GM21447 (cell line): ENCODE measurements at regions not wholly inside any gene's neighbourhood (a gene's known extent, or its start where the extent isn't known, plus 50 kb on each side); places are given as distances from the start of the nearest gene placed in this dataset.

Source experiments
- ATAC-seq: cut with Tn5 transposase; IDR thresholded peaks from one replicate; pipeline ENCODE4 v1.9.1; 2021; ENCODE audit not compliant: unreplicated experiment

DNA sequence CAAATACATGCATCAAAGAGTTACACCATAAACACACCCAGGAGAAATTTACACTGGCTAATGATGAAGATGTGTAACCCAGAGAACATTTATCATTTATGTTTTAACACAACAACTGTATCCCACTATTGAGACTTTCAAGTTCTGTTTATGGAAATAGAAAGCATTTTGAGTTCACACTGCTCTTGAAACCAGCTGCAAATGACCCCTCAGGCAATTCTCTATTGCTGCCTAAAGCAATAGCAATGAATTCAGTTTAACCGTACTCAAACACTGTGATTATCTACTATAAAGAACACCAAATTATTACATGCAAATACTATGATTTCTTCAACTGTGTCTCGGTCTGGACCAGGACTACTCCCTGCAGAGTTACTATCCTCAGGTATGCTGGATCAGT, 452.7 kb upstream of the NRXN1 start:
- no peak for ATAC-seq

DNA sequence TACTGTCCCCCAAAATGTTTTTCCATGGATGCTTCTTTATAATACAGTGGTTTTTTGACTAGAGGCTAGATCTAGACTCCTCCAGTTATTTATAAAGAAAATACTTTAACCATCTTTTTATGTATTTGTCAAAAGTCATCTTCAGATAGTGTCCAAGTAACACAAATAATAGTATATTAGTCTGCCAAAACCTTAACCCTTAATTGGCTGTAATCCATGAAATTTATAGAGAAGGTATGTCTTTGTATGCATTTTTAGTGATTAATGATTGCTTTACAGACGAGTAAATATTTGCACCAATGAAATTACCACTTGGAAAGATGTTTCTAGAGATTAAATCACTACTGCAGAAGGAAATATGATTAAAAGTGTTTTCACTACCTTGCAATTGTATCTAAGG, 451.8 kb upstream of the NRXN1 start:
- ATAC-seq, result no peak

DNA sequence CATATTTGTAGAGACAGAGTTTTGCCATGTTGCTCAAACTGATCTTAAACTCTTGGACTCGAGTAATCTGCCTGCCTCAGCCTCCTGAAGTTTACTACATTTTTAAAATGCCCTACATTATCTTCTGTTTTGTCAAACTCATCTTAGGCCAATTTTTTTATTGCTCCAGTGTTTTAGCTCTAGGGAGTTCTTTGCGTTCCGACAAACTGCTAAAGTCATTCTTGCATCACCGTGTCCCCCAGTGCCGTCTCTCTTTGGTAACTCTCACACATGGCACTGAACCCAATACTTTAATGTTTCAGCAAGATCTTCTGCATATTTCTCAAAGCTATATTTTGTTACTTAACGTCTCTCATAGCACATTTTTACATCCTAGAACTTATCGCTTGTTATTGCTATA, 440.9 kb upstream of the NRXN1 start:
- no peak for ATAC-seq

DNA sequence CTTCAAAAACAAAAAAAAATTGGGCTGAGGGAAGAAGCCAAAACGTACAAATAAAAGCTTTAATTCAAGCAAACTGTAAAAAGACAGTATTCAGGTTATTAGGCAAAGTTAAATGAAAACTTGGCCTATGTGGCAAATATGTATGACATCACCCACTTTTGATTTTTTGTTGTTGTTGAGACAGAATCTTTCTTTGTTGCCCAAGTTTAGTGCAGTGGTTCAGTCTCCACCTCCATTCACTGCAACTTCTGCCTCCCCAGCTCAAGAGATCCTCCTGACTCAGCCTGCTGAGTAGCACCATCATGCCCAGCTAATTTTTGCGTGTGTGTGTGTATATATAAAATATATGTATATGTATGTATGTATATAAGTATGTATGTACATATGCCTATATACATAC, 440.4 kb upstream of the NRXN1 start:
- no peak for ATAC-seq

DNA sequence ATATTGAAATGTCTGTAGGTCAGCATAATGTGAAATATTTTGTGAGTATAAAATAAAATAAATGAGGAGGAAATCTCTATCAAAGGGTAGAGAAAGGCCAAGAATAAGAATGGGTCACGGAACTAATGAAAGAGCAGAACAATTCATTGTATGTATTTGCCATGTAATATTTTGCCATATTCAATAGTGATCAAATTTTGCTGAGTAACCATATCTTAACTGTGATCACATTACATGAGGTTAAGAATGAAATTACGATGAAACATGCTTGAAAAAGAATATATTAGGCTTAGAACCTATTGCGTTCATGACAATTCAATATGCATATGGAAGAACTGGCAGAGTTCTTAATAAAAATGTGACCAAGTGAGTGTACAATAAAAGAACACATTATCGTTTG, 437.2 kb upstream of the NRXN1 start:
- no peak for ATAC-seq

DNA sequence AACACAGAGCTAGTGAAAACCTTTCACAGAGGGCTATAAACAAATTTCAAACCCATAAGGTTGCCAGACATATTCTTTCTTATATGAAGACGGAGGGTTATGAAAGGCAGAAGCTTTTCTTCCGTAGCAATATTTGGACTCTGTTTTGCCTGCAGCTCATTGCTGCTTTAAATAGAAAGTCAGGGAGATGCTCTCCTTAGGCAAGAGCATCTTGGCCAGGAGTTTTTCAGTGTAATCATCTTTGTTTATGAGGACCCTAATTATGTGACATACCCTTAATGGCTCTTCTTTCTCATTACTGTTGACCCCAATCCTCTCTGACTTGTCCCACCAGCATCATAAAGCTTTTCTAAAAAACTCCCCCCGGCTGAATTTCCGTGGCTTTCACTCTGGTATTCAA, 433.4 kb upstream of the NRXN1 start:
- no peak for ATAC-seq

DNA sequence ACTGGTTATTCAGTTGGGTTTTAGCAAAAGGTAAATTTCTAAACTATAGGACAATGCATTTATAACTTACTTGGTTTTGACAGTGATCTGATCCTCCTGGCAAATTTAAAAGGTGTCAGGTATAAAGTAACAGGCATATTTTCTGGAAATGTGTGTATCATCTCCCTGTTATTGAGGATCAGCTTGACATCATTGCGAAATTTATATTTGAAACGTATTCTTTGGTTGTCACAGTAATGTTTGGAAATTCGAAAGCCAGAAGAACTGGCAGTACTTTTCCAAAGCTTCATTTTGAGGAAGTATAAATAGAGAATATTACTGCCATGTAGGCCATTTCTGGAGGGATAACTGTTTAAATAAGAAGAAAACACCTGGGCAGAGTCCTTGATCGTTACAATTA, 422.2 kb upstream of the NRXN1 start:
- no peak for ATAC-seq

DNA sequence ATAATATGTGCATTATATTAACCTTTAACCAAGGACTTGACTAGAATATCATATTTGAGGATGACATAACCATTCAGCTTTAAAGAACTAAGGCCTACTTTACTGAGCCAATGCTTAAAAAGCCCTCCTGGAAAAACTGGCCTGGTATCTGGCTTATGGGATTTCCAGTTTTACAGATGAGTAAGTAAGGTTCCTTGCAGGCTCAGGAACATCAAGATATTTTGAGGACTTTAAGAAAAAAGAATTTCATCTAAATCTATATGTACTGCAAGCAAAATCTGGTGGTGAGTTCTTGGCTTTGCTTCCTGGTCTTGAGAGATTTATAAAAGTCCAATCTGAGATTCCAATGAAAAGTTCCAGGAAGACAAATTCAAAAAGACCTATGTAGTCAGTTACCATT, 417.0 kb upstream of the NRXN1 start:
- no peak for ATAC-seq

DNA sequence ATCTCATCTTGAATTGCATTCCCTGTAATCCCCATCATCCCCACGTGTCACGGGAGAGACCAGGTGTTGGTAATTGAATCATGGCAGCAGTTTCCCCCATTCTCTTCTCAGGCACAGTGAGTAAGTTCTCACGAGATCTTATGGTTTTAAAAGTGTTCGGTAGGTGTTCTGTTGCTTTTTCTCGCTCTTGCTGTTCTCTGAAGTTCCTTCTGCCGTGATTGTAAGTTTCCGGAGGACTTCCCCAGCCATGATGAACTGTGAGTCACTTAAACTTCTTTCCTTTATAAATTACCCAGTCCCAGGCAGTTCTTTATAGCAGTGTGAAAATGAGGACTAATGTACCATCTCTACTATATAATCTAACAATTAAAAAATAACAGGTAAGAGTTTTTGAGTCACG, 409.9 kb upstream of the NRXN1 start:
- ATAC-seq, result no peak

DNA sequence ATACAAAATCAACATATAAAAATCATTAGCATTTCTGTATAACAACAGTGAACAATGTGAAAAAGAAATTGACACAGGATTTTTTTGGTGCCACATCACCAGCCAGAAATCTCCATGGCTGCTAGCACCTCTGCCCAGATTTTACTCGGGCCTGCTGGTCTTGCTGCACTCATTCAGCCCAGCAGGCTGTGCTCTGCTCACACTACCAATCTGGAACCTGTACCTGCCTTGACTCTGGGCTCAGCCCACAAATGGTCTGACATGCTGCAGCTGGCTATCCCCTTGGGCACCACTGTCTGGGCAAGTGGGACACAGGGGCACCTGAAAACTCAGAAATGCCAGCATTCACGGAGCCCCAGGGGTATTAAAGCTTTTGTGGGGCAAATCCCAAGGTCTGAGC, 392.5 kb upstream of the NRXN1 start:
- ATAC-seq, result no peak

DNA sequence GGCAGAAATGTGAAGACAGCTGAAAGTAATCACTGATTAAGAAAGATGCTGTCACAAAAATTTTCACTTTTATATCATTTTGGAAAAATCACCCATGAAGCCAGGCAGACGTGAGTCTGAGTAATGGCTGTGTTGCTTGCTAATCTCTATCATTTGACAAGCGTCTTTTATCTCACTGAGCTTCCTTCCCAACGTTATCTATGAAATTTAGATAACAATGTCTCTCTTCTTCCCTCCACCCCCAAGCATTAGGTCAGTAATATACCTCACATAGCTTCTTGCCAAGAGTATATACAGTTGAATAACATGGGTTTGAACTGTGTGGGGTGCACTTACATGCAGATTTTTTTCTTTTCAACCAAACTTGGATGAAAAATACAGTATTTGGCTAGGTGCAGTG, 388.6 kb upstream of the NRXN1 start:
- ATAC-seq, result no peak

DNA sequence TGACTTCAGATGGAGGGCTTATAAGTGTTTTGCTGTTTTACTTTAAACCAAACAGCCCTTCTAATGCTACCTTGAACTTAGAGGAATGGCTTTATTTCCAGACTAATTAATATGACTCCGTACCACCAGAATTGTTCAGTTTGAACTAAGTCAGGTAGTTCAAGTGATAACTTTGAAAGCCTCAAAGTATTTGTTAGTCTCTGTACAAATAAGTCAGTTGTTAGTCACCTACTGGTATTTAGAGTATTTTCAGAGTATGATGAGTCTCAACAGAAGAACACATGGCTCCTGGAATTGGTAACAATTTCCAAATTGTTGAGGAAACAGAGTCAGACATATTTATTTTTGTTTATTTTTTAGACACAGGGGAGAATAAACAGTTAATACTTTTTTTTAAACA, 381.8 kb upstream of the NRXN1 start:
- no peak for ATAC-seq

DNA sequence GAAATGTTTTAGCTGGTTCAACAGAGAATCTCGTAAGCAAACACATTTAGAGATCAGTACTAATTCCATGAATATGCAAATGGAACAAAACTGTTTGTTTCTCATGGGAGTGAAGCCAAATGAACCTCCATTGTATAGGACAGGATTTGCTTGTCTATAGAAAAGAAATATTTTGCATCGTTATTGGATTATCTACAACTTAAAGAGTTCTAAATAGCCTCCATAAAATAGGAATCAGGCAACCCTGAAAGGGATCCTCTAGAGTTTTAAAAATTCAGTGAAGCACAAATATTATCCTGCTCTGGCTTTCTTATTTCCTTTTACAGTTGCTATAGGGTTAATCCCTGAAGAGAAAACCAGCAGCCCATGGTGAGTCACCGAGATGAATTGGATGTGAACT, 378.4 kb upstream of the NRXN1 start:
- no peak for ATAC-seq

DNA sequence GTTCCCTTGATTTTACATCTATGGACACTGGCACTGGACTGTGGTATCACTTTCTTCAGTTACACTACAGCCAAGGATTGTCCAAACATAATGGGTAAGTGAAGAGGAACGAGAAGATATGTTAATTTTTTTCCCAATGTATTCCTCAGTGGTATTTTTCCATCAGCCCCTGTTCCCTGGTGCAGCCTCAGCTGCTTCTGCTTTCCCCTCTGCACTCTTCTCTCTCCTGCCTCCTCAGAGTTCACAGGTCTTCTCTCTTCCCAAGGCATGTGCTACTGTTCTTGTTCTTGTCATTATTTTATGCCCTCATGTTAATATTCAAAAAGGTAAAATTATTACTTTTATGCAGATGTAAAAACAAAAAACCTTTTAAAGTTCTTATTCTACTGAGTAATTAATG, 378.0 kb upstream of the NRXN1 start:
- ATAC-seq, result no peak

DNA sequence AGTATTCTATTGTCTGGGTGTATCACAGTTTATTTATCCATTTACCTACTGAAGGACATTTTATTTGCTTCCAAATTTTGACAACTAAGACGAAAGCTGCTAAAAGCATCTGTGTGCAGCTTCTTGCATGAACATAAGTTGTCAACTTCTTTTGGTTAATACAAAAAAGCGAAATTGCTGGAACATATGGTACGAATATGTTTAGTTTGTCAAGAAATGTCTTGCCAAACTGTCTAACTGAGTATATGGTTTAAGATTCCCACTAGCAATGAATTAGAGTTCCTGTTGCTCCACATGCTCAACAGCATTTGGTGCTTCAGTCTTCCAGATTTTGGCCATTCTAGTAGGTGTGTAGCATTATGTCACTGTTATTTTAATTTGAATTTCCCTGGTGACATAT, 372.3 kb upstream of the NRXN1 start:
- no peak for ATAC-seq

DNA sequence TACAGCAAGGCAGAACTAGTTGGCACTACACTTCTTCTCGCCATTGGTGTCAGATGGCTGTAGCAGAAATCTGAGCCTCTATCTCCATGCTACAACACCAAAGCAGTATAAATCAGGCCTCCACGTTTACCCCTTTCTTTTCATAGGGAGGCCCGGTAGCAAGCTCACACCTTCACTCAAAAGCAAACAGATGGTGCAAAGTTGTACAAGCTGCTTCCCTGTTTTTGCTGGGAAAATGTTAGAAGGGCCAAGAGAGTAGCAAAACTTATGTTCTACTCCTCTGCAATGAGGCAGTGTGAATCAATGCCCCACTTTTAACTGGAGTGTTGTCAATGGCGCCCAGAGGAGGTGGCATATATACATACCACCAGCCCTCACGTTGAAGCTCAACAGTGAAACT, 369.6 kb upstream of the NRXN1 start:
- no peak for ATAC-seq

DNA sequence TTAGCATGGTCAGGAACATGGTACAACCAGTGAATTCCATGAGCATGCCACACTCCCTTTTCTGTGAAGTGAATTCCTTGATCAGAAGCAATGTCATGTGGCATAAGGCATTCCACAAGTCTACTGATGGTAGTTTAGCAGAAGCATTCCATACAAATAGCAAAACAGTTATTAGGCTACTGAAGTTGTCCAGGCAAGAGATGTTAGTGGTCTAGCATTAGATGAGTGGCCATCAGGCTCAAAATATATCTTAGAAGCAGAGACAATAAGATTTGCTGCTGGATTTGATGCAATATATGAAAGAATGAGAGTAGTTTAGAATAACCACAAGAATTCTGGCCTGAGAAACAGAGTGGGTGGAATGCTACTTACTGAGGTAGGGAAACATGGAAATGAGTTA, 355.3 kb upstream of the NRXN1 start:
- ATAC-seq, result no peak

DNA sequence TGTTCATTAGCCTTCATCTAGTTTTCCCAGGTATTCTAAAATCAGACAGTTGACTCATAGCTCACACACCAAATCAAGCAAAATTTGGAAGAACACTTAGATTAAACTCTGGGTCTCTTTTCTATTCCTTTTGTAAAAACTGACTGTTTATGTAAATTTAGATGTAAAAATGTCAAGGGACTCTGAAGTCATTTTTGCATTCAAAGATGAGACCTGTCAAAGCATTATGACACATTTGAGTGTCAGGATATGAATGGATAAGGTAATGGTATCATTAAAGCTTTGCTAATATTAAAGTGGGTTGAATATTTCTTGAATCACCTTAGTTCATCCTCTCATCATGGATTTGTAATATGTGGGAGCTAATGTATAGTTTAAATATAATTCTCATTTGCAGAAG, 348.1 kb upstream of the NRXN1 start:
- ATAC-seq, result no peak

DNA sequence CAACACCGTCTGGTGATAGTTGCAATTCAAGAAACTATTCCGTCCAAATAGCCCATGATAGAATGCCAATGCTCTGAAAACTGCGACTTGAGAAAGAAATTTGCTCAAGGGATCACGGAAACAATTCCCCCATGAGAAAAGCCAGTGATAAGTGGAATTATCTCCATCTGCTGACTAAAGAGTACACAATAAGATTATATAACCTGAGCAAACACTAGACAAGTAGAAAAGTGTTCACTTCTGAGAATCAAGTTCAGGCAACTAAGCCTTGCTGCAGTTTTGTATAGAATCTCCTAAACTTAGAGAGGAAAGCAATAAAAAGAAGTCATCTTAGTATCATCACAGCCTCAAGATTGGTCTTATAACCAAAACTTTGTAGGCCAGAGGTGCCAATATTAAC, 336.3 kb upstream of the NRXN1 start:
- no peak for ATAC-seq

DNA sequence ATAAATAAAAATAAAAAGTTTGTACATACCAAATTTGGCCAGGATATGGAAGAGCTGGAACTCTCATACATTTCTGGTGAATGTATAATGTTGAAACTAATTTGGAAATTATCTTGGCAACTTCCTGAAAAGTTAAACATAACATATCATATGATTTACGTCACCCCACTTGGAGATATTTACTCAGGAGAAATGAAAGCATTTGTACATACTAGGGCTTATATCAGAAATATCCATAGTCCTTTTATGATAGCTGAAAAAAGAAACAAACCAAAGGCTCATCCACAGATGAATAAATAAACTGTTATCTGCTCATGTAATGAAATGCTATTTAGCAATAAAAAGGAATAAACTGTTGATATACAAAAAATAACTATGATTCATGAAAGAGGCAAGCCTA, 318.2 kb upstream of the NRXN1 start:
- ATAC-seq, result no peak

DNA sequence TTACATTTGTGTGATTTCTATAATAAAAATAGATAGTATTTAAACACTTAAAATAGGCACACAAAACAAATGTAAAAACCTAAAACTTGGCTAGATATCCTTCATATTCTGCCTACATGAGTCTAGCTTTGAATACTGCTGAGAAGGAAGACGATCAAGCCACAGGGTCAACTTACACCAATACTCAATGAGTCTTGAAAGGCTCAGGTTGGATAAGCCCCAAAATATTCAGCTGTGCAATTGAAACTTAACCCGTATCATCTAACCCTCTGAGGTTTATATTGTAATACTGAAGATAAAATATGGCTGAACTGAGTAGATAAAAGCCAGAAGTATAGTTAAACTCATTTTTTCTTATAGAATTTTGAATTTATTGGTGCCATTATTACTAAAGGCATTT, 313.0 kb upstream of the NRXN1 start:
- no peak for ATAC-seq

DNA sequence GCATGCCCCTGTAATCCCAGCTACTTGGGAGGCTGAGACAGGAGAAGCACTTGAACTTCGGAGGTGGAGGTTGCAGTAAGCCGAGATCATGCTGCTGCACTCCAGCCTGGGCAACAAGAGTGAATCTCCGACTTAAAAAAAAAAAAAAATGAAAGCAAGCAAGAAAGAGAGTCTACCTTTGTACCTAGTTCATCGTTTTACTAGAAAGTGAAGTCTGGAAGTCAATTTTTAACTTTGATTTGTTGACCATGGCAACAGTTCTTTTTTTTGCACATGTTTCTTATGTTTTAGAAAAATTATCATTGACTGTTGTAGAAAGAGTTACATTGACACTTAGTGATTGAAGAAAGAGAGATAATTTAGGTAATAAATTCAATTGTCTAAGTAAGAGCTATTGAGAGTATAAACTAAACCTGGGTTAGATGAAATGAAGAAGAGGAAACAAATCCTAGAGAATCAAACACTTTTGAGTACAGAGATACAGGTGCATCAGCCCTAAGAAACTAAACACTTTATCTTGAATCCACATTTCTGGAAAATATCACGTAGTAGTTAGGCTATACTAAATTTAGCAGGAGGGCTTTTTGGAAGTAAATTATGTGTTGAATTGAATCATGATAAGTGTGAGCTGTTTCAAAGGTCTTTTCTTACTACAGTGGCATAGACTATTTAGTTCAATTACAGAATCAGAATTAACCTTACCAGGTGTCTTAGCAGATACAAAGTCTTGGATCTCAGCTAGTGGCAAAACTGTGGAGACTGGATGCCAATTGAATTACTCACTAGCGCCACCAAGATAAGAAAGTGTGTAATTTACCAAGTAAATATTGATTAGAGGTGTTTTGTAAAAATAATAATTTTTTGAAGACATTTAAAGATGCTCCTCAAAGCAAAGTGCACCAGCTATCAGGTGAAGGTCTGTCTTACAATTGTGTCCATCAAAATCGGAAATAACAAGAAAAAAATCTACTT, 303.4 kb upstream of the NRXN1 start:
- no peak for ATAC-seq

DNA sequence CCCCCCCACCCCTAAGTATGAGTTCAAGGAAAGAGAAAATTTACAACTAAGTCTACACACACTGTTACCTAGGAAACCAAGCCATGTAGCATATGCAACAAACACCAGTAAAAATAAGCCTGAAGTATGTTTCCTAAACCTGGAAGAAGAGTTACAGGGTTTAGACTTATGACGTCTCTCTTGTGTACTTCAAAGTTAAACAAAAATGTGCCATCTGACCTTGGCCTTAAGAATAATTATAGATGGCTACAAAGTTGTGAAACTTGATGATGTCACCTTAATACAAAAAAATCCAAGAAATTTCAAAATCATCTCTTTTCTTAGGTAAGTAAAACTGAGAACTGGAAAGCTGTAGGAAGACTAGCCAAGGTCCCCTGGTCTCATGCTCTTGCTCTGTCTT, 297.6 kb upstream of the NRXN1 start:
- no peak for ATAC-seq
